ENCODE measurements at regions not wholly inside any gene's neighbourhood (a gene's known extent, or its start where the extent isn't known, plus 50 kb on each side); places are given as distances from the start of the nearest gene placed in this dataset.

DNA sequence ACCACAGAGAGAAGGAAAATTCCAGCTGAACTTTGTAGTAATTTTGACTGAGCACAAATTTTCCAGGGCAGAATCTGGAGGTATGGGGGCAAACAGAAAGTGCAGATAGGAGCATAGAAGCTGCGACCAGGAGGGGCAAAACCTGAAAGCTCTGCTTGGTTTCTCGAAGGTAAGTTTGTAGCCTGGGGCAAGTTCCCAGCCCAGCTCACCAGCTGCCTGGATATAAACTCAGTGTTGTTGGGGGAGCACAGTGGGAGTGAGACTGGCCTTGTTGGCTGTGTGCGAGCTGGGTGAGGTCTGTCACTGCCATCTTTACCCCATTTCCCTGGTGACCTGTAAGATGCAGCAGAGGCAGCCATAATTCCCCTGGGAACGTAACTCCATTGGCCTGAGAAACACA, 213.5 kb upstream of the POF1B start:
- no peaks in the 10 kb centered on the region for H3K9me3 ChIP-seq (ENCODE audit: control insufficient read depth in 1 of 2, insufficient read depth in 1 of 2, low read length in 2 of 2)
- intact Hi-C loops (cut with DNase I, micrococcal nuclease): no loop called here
- CTCF ChIA-PET: no interaction called here
- H3K4me1 ChIP-seq (ENCODE audit: insufficient read depth, low read length): no peaks in the 10 kb centered on the region
- Mint-ChIP-seq H3K27ac (no peak overlapping the region), H3K27me3 (no peaks in the 10 kb centered on the region), H3K4me3 (no peak overlapping the region), H3K36me3 (ENCODE audit: low read depth) (no peaks in the 10 kb centered on the region), H3K4me1 (ENCODE audit: low read depth) (no peaks in the 10 kb centered on the region), H3K9me3 (no peaks in the 10 kb centered on the region)
- POLR2A ChIA-PET: no interaction called here
- DNase-seq (no peak), ATAC-seq (ENCODE audit: poor library complexity) (no peak)
- no peak overlapping the region for H3K4me3 ChIP-seq (ENCODE audit: low read length)
- TF ChIP-seq, protein P1, sequence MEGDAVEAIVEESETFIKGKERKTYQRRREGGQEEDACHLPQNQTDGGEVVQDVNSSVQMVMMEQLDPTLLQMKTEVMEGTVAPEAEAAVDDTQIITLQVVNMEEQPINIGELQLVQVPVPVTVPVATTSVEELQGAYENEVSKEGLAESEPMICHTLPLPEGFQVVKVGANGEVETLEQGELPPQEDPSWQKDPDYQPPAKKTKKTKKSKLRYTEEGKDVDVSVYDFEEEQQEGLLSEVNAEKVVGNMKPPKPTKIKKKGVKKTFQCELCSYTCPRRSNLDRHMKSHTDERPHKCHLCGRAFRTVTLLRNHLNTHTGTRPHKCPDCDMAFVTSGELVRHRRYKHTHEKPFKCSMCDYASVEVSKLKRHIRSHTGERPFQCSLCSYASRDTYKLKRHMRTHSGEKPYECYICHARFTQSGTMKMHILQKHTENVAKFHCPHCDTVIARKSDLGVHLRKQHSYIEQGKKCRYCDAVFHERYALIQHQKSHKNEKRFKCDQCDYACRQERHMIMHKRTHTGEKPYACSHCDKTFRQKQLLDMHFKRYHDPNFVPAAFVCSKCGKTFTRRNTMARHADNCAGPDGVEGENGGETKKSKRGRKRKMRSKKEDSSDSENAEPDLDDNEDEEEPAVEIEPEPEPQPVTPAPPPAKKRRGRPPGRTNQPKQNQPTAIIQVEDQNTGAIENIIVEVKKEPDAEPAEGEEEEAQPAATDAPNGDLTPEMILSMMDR (IDR thresholded peaks at IDR 0.05): no peak
- H3K27ac ChIP-seq (ENCODE audit: low read depth in 1 of 2, low read length in 2 of 2): no peak overlapping the region
- no peaks in the 10 kb centered on the region for H3K36me3 ChIP-seq (ENCODE audit: insufficient read depth, low read length)
- no peaks in the 10 kb centered on the region for H3K27me3 ChIP-seq (ENCODE audit: control insufficient read depth in 1 of 2, insufficient read depth in 2 of 2, low read length in 2 of 2)

DNA sequence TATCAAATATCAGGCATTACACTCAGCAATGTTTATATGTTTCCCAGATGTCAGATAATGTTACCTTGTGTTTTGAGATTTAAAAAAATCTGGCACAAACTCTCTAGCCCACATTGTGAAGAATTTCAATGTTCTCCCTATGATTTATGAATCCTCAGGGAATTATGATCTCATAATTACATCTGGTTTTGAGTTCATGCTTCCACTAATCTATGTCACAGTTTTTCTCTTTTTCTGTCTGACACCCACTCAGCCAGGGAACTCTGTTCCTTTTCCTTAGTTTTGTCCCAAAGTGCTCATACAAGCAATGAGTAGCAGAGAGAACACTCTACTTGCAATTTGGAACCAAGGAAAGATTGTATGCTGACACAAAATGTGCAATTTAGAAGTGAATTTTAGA, 212.1 kb upstream of the POF1B start:
- H3K27me3 Mint-ChIP-seq: no peaks in the 10 kb centered on the region
- no peak overlapping the region for H3K4me3 Mint-ChIP-seq
- no peaks in the 10 kb centered on the region for H3K27me3 ChIP-seq (ENCODE audit: control insufficient read depth in 1 of 2, insufficient read depth in 2 of 2, low read length in 2 of 2)
- no peaks in the 10 kb centered on the region for H3K4me1 Mint-ChIP-seq (ENCODE audit: low read depth)
- intact Hi-C loops (cut with DNase I, micrococcal nuclease): no loop called here
- no peaks in the 10 kb centered on the region for H3K36me3 Mint-ChIP-seq (ENCODE audit: low read depth)
- TF ChIP-seq, protein P1 (IDR thresholded peaks at IDR 0.05): no peak
- no peak for DNase-seq
- H3K36me3 ChIP-seq (ENCODE audit: insufficient read depth, low read length): no peaks in the 10 kb centered on the region
- no peak overlapping the region for H3K27ac ChIP-seq (ENCODE audit: low read depth in 1 of 2, low read length in 2 of 2)
- CTCF ChIA-PET: no interaction called here
- no peak overlapping the region for H3K4me3 ChIP-seq (ENCODE audit: low read length)
- H3K27ac Mint-ChIP-seq: no peak overlapping the region
- H3K4me1 ChIP-seq (ENCODE audit: insufficient read depth, low read length): no peaks in the 10 kb centered on the region
- POLR2A ChIA-PET: no interaction called here
- no peaks in the 10 kb centered on the region for H3K9me3 ChIP-seq (ENCODE audit: control insufficient read depth in 1 of 2, insufficient read depth in 1 of 2, low read length in 2 of 2)
- no peak for ATAC-seq (ENCODE audit: poor library complexity)
- H3K9me3 Mint-ChIP-seq: no peaks in the 10 kb centered on the region

DNA sequence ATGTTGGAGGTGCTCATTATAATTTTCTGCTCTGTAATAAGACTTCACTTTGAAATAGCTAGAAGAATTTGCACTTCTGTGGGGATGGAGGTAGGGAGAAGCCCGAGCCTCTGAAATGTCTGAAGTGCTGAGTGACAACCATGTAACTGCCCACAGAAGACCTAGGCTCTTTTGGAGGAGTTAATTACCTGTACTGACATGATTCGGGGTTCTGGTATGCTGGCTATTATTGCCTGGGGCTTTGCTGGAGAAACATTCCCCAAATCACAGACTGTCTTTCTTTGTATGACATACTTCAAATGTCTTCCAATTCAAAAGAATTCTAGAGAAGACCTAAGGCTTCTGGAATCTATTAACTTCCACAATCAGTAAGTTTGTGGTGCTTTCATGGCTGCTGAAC, 211.2 kb upstream of the POF1B start:
- Mint-ChIP-seq H3K4me1 (ENCODE audit: low read depth) (no peaks in the 10 kb centered on the region), H3K9me3 (no peaks in the 10 kb centered on the region), H3K36me3 (ENCODE audit: low read depth) (no peaks in the 10 kb centered on the region), H3K27me3 (no peaks in the 10 kb centered on the region), H3K27ac (no peak overlapping the region), H3K4me3 (no peak overlapping the region)
- H3K4me1 ChIP-seq (ENCODE audit: insufficient read depth, low read length): no peaks in the 10 kb centered on the region
- intact Hi-C loops (cut with DNase I, micrococcal nuclease): no loop called here
- TF ChIP-seq, protein P1 (IDR thresholded peaks at IDR 0.05): no peak
- H3K9me3 ChIP-seq (ENCODE audit: control insufficient read depth in 1 of 2, insufficient read depth in 1 of 2, low read length in 2 of 2): no peaks in the 10 kb centered on the region
- no peak overlapping the region for H3K4me3 ChIP-seq (ENCODE audit: low read length)
- H3K27me3 ChIP-seq (ENCODE audit: control insufficient read depth in 1 of 2, insufficient read depth in 2 of 2, low read length in 2 of 2): no peaks in the 10 kb centered on the region
- ChIA-PET POLR2A (no interaction called here), CTCF (no interaction called here)
- ATAC-seq (ENCODE audit: poor library complexity): no peak
- no peak overlapping the region for H3K27ac ChIP-seq (ENCODE audit: low read depth in 1 of 2, low read length in 2 of 2)
- H3K36me3 ChIP-seq (ENCODE audit: insufficient read depth, low read length): no peaks in the 10 kb centered on the region
- DNase-seq: no peak

Data from CD4-positive, alpha-beta T cell (primary cell).